ENCODE measurements at regions not wholly inside any gene's neighbourhood (a gene's known extent, or its start where the extent isn't known, plus 50 kb on each side); places are given as distances from the start of the nearest gene placed in this dataset.

GRCh38 chr5:107213025-107213424 lies 457.7 kb downstream of the EFNA5 start:
- peak; percentile 38 for DNase-seq

GRCh38 chr5:107211630-107212029 lies 459.1 kb downstream of the EFNA5 start:
- no peak for DNase-seq

GRCh38 chr5:107208867-107209266 lies 461.9 kb downstream of the EFNA5 start:
- DNase-seq, result no peak

GRCh38 chr5:107204413-107204812 lies 466.3 kb downstream of the EFNA5 start:
- no peak for DNase-seq

GRCh38 chr5:107203243-107203642 lies 467.5 kb downstream of the EFNA5 start:
- DNase-seq, result no peak

GRCh38 chr5:107199756-107200155 lies 471.0 kb downstream of the EFNA5 start:
- DNase-seq, result no peak

- no peak for DNase-seq
Observed at GRCh38 chr5:107196500-107197059, 474.2 kb downstream of the EFNA5 start.

GRCh38 chr5:107195890-107196395 lies 474.8 kb downstream of the EFNA5 start:
- no peak for DNase-seq

GRCh38 chr5:107184871-107185270 lies 485.9 kb downstream of the EFNA5 start:
- no peak for DNase-seq

GRCh38 chr5:107184066-107184465 lies 486.7 kb downstream of the EFNA5 start:
- peak; percentile 52 for DNase-seq

GRCh38 chr5:107170620-107171019 lies 500.1 kb downstream of the EFNA5 start:
- no peak for DNase-seq

- DNase-seq, result no peak
Observed at GRCh38 chr5:107169867-107170266, 500.9 kb downstream of the EFNA5 start.

- DNase-seq, result no peak
Observed at GRCh38 chr5:107168848-107169752, 501.6 kb downstream of the EFNA5 start.

- no peak for DNase-seq
Observed at GRCh38 chr5:107168086-107168485, 502.7 kb downstream of the EFNA5 start.

GRCh38 chr5:107165296-107165695 lies 505.4 kb downstream of the EFNA5 start:
- DNase-seq, result no peak

- DNase-seq, result no peak
Observed at GRCh38 chr5:107157809-107158208, 512.9 kb downstream of the EFNA5 start.

GRCh38 chr5:107155707-107156106 lies 515.0 kb downstream of the EFNA5 start:
- no peak for DNase-seq

- no peak for DNase-seq
Observed at GRCh38 chr5:107154593-107154992, 516.1 kb downstream of the EFNA5 start.

GRCh38 chr5:107153283-107153682 lies 517.5 kb downstream of the EFNA5 start:
- DNase-seq, result no peak

GRCh38 chr5:107149243-107150005 lies 521.3 kb downstream of the EFNA5 start:
- no peak for DNase-seq

- no peak for DNase-seq
Observed at GRCh38 chr5:107147589-107147988, 523.1 kb downstream of the EFNA5 start.

GRCh38 chr5:107146901-107147300 lies 523.8 kb downstream of the EFNA5 start:
- DNase-seq, result no peak

GRCh38 chr5:107135391-107135790 lies 535.3 kb downstream of the EFNA5 start:
- DNase-seq, result peak; percentile 54

Data from NCI-H226 (cell line).